B cell (primary cell): ENCODE measurements at regions not wholly inside any gene's neighbourhood (a gene's known extent, or its start where the extent isn't known, plus 50 kb on each side); places are given as distances from the start of the nearest gene placed in this dataset.

ENCODE experiments used
- ATAC-seq: fragments of 200-7000 bp; cut with Tn5 transposase; one replicate; pipeline ENCODE4 v1.10.0; 2021; ENCODE audit warnings: low read depth, mild to moderate bottlenecking, moderate number of reproducible peaks, moderate library complexity
- CTCF ChIA-PET: fragments of 350-600 bp; sonication (Branson Sonifier 250); formaldehyde crosslinking; loops from one replicate; lab custom pipeline; 2021; ENCODE audit warnings: antibody characterized with exemption, inconsistent platforms; lab: Charles Lee
- POLR2A ChIA-PET: fragments of 350-600 bp; sonication (Branson Sonifier 250); formaldehyde crosslinking; loops from one replicate; lab custom pipeline; 2021; ENCODE audit warnings: antibody characterized with exemption; lab: Charles Lee
- DNase-seq: peaks from one replicate; pipeline ENCODE4 v3.0.0; 2013
- H2AFZ ChIP-seq: 2 replicates; pipeline ENCODE4 v1.6.1; 2012; ENCODE audit warnings: mild to moderate bottlenecking, low read depth, low read length; ENCODE audit not compliant: insufficient read depth, poor library complexity, severe bottlenecking
- H3K27ac ChIP-seq, 2 donors: 1 replicate in 1 of 2; 2 replicates in 1 of 2; pipeline ENCODE4 v1.5.1; 2012 to 2013; ENCODE audit warnings: low read length in 2 of 2, mild to moderate bottlenecking in 2 of 2, moderate library complexity in 1 of 2
- H3K27me3 ChIP-seq, 4 experiments: fragments of 200-600 bp in 1 of 4; sonication (generic) in 1 of 4; replicated peaks in 1 of 4; 1 replicate in 2 of 4; 2 replicates in 2 of 4; pipeline versions ENCODE4 v1.6.1 to v1.7.0; 2013 to 2016; ENCODE audit warnings: low read length in 3 of 4, mild to moderate bottlenecking in 2 of 4, mixed read lengths in 1 of 4, moderate library complexity in 1 of 4; ENCODE audit not compliant: insufficient read depth in 4 of 4, control insufficient read depth in 3 of 4; ENCODE audit errors: control extremely low read depth in 1 of 4
- H3K36me3 ChIP-seq, 2 experiments: replicated peaks in 1 of 2; 1 replicate in 1 of 2; 2 replicates in 1 of 2; pipeline versions ENCODE4 v1.6.1 to v1.7.1; 2013; ENCODE audit warnings: low read length in 1 of 2; ENCODE audit not compliant: insufficient read depth in 2 of 2, control insufficient read depth in 1 of 2; ENCODE audit errors: control extremely low read depth in 1 of 2, extremely low read depth in 1 of 2
- H3K4me1 ChIP-seq, 2 donors: fragments of 200-600 bp in 1 of 2; sonication (generic) in 1 of 2; 1 replicate in 1 of 2; 2 replicates in 1 of 2; pipeline versions ENCODE4 v1.5.1 to v1.6.1; 2013 to 2017; ENCODE audit warnings: low read length in 2 of 2; ENCODE audit not compliant: control insufficient read depth in 2 of 2, insufficient read depth in 2 of 2
- H3K4me2 ChIP-seq: replicated peaks from 2 replicates; pipeline ENCODE3; 2012; ENCODE audit warnings: mild to moderate bottlenecking, low read depth, low read length; ENCODE audit not compliant: poor library complexity, severe bottlenecking
- H3K4me3 ChIP-seq, 5 experiments: fragments of 200-600 bp in 1 of 5; sonication (generic) in 1 of 5; 1 replicate in 3 of 5; 2 replicates in 2 of 5; pipeline versions ENCODE4 v1.5.1 to v1.7.0; 2011 to 2016; ENCODE audit warnings: low read length in 4 of 5, mild to moderate bottlenecking in 4 of 5, low read depth in 2 of 5, control low read depth in 1 of 5, moderate library complexity in 1 of 5; ENCODE audit not compliant: insufficient read depth in 1 of 5; ENCODE audit errors: control extremely low read depth in 1 of 5, extremely low read depth in 1 of 5
- H3K79me2 ChIP-seq: fragments of 200-600 bp; sonication (generic); one replicate; pipeline ENCODE4 v1.6.0; 2016; ENCODE audit warnings: low read length; ENCODE audit not compliant: control insufficient read depth, insufficient read depth
- H3K9ac ChIP-seq: fragments of 200-600 bp; sonication (generic); 2 replicates; pipeline ENCODE4 v1.6.1; 2017; ENCODE audit warnings: mild to moderate bottlenecking, low read length, moderate library complexity
- H3K9me3 ChIP-seq, 3 donors: one replicate each; pipeline versions ENCODE4 v1.6.1 to v1.7.1; 2013; ENCODE audit warnings: low read length in 2 of 3; ENCODE audit not compliant: control insufficient read depth in 2 of 3, insufficient read depth in 1 of 3; ENCODE audit errors: control extremely low read depth in 1 of 3
- H4K20me1 ChIP-seq: 2 replicates; pipeline ENCODE4 v1.6.0; 2012; ENCODE audit warnings: mild to moderate bottlenecking, low read length; ENCODE audit not compliant: insufficient read depth, control insufficient read depth, poor library complexity, severe bottlenecking
- H3K27ac Mint-ChIP-seq: one replicate; pipeline ENCODE4 v1.8.0; 2021; ENCODE audit warnings: mixed read lengths
- H3K27me3 Mint-ChIP-seq: one replicate; pipeline ENCODE4 v1.8.0; 2021; ENCODE audit warnings: mixed read lengths
- H3K4me1 Mint-ChIP-seq: one replicate; pipeline ENCODE4 v1.8.0; 2021; ENCODE audit warnings: mixed read lengths
- H3K4me3 Mint-ChIP-seq: one replicate; pipeline ENCODE4 v1.8.0; 2021; ENCODE audit warnings: mixed read lengths
- H3K9me3 Mint-ChIP-seq: one replicate; pipeline ENCODE4 v1.8.0; 2022; ENCODE audit warnings: mixed read lengths; ENCODE audit not compliant: insufficient read depth
- EZH2 ChIP-seq: IDR thresholded peaks from 2 replicates; pipeline ENCODE4 v1.6.1; 2012; ENCODE audit warnings: borderline replicate concordance, low read depth, mild to moderate bottlenecking, moderate library complexity, low read length; ENCODE audit not compliant: insufficient read depth, poor library complexity, severe bottlenecking
- WGBS: methylation state at CpG from one replicate; pipeline ENCODE4 v1.1.5; 2013; ENCODE audit warnings: missing lambda C conversion rate; ENCODE audit not compliant: insufficient coverage; 5-methylcytosine and 5-hydroxymethylcytosine counted together
- intact Hi-C: fragments of 100-400 bp; cut with micrococcal nuclease; formaldehyde crosslinking; loops from one replicate; pipeline ENCODE4 v1.10.0; 2022
- TF ChIP-seq, protein P1 (sequence below): fragments of 200-600 bp; IDR thresholded peaks from one replicate; pipeline ENCODE4 v1.8.0; 2022; ENCODE audit warnings: antibody characterized with exemption, mild to moderate bottlenecking

GRCh38 chr20:48416002-48416401 is 411.8 kb downstream of the PREX1 start:
- TF ChIP-seq, protein P1, sequence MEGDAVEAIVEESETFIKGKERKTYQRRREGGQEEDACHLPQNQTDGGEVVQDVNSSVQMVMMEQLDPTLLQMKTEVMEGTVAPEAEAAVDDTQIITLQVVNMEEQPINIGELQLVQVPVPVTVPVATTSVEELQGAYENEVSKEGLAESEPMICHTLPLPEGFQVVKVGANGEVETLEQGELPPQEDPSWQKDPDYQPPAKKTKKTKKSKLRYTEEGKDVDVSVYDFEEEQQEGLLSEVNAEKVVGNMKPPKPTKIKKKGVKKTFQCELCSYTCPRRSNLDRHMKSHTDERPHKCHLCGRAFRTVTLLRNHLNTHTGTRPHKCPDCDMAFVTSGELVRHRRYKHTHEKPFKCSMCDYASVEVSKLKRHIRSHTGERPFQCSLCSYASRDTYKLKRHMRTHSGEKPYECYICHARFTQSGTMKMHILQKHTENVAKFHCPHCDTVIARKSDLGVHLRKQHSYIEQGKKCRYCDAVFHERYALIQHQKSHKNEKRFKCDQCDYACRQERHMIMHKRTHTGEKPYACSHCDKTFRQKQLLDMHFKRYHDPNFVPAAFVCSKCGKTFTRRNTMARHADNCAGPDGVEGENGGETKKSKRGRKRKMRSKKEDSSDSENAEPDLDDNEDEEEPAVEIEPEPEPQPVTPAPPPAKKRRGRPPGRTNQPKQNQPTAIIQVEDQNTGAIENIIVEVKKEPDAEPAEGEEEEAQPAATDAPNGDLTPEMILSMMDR, result no peak
- TF ChIP-seq EZH2, result no peak
- Mint-ChIP-seq H3K27ac (no peak overlapping the region), H3K9me3 (no peaks in the 10 kb centered on the region), H3K4me3 (no peak overlapping the region), H3K4me1 (peaks cover 5% of the 10 kb centered on the region), H3K27me3 (peaks cover 35% of the 10 kb centered on the region)
- 74% methylated on average over 3 of the region's 5 CpGs for whole genome bisulfite sequencing
- Histone ChIP-seq H2AFZ (no peak overlapping the region), H3K9me3 (no peaks in the 10 kb centered on the region), H3K4me2 (no peak overlapping the region), H3K79me2 (no peaks in the 10 kb centered on the region), H3K36me3 (no peaks in the 10 kb centered on the region), H3K27me3 (peaks cover 0 to 8% (median 2%) of the 10 kb centered on the region in 4 experiments), H3K4me1 (peaks cover 2% of the 10 kb centered on the region in 2 donors), H3K27ac (no peak overlapping the region), H3K9ac (no peak overlapping the region), H4K20me1 (no peaks in the 10 kb centered on the region), H3K4me3 (no peak overlapping the region)
- CTCF ChIA-PET, result no interaction called here
- DNase-seq (no peak), ATAC-seq (no peak)
- POLR2A ChIA-PET, result no interaction called here
- intact Hi-C loops, result no loop called here

DNA sequence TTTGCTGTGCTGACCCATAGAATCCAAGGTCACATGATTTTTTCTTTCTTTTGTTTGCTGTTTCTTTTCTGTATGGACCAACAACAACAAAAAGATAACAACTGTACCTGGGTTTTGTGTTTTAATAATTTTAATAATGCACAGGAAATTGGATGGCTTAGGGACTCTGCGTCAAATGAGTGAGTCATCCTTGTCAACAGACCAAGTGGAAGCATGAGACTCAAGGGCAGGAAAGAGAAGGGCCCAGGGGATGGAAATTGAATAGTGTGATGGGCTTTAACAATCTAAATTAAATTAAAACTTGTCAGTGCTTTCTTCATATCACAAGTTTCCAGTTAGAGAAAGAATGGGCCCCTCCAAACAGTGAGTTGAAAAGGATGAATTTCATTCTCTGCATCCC is 413.0 kb downstream of the PREX1 start:
- no peak overlapping the region for H3K27ac Mint-ChIP-seq
- H3K4me1 ChIP-seq, result no peaks in the 10 kb centered on the region
- H3K9me3 Mint-ChIP-seq, result no peaks in the 10 kb centered on the region
- no CpG with 5 or more reads among the region's 1 CpG for WGBS
- H3K27ac ChIP-seq, result no peak overlapping the region
- no peaks in the 10 kb centered on the region for H3K79me2 ChIP-seq
- peaks cover 31% of the 10 kb centered on the region for H3K27me3 Mint-ChIP-seq
- intact Hi-C loops, result no loop called here
- no peaks in the 10 kb centered on the region for H3K9me3 ChIP-seq
- peaks cover 0 to 8% (median under 1%) of the 10 kb centered on the region in 4 experiments for H3K27me3 ChIP-seq
- H2AFZ ChIP-seq, result no peak overlapping the region
- H3K4me3 Mint-ChIP-seq, result no peak overlapping the region
- ATAC-seq, result no peak
- DNase-seq, result no peak
- TF ChIP-seq, protein P1, result no peak
- no peak for TF ChIP-seq EZH2
- H3K4me2 ChIP-seq, result no peak overlapping the region
- H4K20me1 ChIP-seq, result no peaks in the 10 kb centered on the region
- H3K9ac ChIP-seq, result no peak overlapping the region
- ChIA-PET POLR2A (no interaction called here), CTCF (no interaction called here)
- no peaks in the 10 kb centered on the region for H3K4me1 Mint-ChIP-seq
- H3K36me3 ChIP-seq, result no peaks in the 10 kb centered on the region
- H3K4me3 ChIP-seq, result no peak overlapping the region
